Activated naive CD4-positive, alpha-beta T cell treated with anti-CD3 and anti-CD28 coated beads, Interleukin-2, amount 50 U/mL, for 16 hours (primary cell): ENCODE measurements at regions not wholly inside any gene's neighbourhood (a gene's known extent, or its start where the extent isn't known, plus 50 kb on each side); places are given as distances from the start of the nearest gene placed in this dataset.
"Not testable (repeated sequence)": the region's sequence is repeated elsewhere in the genome, so short reads cannot be mapped to it uniquely, and the experiment has no call there.

ENCODE experiments used
- DNase-seq: peaks from one replicate; pipeline ENCODE4 v3.0.0-alpha.2; 2020

DNA sequence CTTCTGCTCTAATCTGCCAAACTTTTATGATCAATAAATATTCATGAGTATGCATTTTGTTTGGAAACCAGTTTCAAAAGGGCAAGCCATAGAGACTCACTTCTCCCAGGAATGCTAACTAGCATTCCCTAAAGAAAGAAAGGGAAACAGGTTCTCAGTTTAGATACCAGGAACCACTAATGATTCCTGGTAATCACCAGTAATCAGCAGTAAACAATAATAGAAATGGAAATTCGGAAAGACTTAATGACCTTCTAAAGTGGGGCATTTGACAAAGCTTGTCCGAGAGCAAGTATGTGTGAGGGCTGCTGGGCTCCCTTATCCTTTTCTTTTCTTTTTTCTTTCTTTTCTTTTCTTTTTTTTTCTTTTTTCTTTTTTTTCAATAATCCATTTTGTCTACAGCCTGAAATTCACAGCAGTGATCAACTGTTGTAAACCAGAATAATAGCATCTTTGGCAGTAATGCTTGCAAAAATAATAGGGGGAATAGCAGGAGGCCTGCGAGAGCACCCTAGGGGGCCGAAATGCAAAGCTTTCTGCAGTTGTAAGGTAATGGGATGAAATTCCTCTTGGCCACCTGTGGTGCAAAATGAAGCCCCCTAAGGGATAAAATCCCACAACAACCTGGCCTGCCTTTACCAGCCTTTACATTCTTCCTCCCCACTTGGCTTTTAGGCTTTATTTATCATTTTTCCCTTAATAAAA, 253.2 kb downstream of the ZPLD1 start:
- no peak for DNase-seq

- no peak for DNase-seq
Observed at GRCh38 chr3:102688556-102688930, 253.7 kb downstream of the ZPLD1 start.

GRCh38 chr3:102691507-102691906, 256.7 kb downstream of the ZPLD1 start:
- DNase-seq = no peak

GRCh38 chr3:102699104-102699818, 264.4 kb downstream of the ZPLD1 start:
- DNase-seq = no peak

DNA sequence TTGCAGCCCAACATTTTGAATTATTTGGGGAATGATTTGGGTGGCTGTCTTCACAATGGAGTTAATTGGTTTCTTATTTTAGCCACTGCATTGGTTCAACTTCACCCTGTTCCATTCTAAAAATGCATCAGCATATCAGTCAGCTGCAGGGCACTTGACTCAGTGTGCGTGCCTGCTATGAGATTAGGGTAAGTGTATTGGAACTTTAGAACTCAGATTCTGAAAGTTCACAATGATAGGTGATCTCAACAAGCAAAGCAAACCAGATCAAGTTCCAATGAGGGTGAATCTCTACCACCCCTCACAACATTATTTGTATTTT, 265.0 kb downstream of the ZPLD1 start:
- DNase-seq = no peak

GRCh38 chr3:102712896-102713295, 278.1 kb downstream of the ZPLD1 start:
- DNase-seq = no peak

GRCh38 chr3:102714567-102714966, 279.8 kb downstream of the ZPLD1 start:
- no peak for DNase-seq

GRCh38 chr3:102715030-102715697, 280.3 kb downstream of the ZPLD1 start:
- no peak for DNase-seq

DNA sequence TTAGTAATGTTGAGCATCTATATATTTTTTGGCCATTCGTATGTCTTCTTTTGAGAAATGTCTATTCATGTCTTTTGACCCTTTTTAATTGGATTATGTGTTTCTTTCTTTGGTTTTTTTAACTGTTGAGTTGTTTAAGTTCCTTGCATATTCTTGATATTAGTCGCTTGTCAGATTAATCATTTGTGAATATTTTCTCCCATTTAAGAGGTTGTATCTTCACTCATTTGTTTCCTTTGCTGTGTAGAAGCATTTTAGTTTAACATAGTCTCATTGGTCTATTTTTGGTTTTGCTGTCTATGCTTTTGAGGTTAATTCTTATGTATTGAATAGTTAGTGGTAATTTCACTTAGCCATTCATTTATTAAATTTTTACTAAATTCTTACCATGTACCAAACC, 283.8 kb downstream of the ZPLD1 start:
- DNase-seq = no peak

GRCh38 chr3:102722317-102722716, 287.5 kb downstream of the ZPLD1 start:
- no peak for DNase-seq

DNA sequence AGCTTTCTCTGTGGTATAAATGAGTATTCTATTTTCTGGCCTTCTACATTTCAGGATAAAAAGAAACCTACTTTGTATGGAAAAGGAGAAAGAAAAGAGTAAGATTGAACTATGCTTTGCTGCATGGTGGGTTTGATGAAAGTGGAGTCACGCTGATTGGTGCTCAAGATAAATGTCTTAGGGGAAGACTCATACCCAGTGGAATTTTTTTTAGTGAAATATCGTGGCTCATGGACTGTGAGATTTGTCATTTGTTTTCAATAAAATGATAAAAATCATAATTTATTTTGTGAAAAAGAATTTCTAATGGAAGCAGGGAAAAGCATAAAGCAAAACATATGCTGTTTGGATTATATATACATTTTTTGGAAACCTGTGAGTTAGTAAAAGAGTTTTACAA, 292.5 kb downstream of the ZPLD1 start:
- DNase-seq = no peak

DNA sequence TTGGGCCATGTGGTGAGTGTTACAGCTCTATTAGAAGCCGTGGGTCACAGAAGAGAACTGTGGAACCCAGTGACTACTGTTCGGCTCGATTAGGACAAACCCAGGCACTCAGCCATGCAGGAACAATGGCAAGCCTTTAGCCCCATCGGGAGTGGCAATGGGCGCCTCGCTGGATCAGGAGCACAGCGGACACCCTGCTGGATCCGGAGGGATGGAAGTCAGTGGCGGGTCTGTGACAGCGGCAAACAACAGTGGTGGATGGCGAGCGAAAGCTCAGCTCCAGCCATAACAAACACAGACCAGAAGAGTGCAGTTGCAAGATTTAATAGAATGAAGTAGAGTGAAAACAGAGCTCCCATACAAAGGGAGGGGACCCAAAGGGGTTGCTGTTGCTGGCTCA, 297.8 kb downstream of the ZPLD1 start:
- DNase-seq = not testable (repeated sequence)

DNA sequence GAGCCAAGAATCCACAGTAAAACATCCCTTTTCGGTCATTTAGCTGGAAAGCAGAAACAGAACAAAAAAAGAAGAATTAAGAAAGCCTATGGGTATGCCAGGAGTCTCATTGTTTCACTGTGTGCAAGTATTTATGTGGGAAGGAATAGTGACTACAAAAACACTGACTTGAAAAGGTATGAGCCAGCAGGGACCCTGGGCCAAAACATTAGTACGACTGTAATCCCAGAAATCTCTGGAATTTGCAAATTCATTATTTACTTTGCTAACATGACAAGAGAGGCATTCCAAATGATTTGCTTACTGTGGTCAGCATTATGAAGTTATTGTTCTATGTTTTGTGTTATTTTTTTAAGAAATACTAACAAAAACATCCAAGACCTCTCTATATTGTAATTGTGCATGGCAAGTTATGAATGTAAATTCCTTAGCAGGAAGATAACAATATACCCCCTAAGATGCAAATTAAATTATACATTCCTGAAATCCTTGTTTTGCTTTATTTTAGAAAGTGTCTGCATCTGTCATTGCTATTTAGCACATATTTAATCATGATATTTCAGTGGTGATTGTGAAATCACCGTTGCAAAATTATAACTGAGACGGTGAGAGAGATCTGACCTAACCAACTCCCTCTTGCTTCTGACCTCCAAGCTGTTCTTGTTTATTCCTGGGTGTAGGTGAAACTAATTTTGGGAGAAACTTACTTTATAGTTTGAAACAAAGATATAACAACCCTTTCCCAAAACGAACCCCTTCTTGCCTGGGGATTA, 299.2 kb downstream of the ZPLD1 start:
- no peak for DNase-seq

DNA sequence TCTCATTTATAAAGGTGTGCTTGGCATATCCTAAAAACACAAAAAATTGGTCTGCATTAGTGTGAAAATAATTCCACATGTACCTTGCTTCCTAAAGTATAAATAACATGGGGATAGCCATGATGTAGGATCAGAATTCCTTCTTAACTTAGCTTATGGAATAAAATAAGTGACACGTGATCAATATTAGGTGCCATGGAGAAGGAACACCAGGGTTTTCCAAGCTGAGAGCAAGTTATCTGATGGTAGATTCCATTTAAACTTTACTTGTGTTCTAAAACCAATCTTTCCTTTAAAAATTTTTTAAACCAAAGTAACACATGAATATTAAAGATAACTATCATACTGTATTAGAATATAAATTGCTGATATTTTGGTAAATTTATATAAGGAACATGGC, 300.5 kb downstream of the ZPLD1 start:
- DNase-seq = no peak

DNA sequence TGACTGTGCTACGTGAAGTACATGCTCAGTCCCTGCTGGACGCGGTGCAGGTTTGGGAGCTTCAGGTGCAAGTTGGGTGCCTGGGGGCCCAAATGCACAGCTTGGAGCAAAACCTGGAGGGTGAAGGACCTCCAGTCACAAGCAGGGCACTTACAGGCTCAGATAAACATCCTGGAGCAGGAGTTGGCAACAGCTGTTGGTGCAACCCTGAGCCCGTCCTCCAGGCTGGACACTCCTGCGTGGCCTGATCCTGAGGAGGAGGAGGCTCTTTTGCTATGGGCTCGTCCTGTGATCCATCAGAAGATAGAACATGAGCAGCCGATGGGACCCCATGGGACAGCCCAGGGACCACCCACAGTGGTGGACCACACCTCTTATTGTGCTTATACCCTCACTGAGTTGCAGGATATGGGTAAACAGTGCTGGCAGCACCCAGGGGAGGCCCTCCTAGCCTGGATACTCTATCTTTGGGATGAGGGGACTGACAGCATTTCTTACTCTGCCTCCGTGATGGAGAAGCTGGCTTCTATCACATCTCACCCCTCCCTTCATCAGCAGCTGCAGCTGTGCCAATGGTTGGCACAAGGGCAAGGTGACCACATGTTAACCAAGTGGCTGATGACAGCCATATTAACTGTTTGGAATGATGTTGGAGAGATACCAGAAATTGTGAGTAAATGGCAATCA, 301.6 kb downstream of the ZPLD1 start:
- DNase-seq = no peak

- no peak for DNase-seq
Observed at GRCh38 chr3:102736975-102737304, 302.1 kb downstream of the ZPLD1 start.

DNA sequence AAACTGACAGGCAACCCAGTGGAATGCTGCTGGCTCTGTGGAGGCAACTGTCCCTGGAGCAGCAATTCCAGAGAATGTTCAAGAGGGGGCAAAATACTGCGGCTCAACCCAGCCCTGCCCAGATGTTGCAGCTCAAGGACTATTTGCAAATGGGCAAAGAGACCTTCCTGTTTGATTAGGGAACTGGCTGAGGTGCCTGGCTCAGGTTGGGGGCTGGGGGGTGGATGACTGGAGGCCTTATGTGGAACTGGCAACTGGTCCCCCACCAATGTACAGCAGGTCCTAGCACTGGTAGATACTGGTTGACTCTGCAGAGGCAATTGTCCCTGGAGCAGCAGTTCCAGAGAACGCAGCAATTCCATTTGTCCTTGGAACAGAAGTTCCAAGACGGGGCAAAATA, 302.5 kb downstream of the ZPLD1 start:
- no peak for DNase-seq

DNA sequence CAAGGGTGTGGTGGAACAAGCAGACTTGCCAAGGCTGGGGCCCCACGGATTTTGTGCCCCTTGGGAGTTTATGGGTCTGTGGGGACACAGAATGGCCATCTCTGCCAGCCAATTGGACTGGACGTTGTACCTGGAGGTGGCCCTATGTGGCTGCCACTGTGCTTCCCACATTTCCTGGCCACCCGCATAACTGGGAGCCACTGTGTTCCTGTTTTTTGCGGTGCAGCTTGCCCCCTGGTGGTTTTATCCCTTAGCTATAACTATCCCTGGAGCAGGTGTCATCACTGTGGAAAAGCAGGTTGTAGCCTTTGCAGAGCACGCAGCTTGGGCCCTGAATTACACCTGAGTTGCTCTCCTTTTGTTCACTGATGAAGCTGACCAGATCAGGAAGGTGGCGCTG, 306.3 kb downstream of the ZPLD1 start:
- no peak for DNase-seq

DNA sequence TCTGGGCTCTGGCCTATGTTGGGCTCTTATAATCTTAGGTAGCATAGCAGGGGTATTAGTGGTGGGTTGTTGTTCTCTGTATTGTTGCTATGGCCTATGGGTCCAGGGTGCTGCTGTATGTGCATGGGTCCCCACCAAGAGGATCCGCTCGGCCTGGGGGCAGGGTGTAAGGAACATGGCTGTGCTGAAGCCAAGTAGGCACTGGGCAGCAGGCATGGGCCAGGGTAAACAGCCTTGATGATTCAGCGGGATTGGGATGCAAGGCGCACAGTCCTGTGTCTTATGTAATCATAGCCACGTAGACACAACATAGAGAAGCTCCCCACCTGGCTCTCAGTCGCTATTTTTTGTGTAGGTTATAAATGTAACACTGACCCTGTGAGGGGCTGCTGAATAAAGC, 306.9 kb downstream of the ZPLD1 start:
- no peak for DNase-seq

DNA sequence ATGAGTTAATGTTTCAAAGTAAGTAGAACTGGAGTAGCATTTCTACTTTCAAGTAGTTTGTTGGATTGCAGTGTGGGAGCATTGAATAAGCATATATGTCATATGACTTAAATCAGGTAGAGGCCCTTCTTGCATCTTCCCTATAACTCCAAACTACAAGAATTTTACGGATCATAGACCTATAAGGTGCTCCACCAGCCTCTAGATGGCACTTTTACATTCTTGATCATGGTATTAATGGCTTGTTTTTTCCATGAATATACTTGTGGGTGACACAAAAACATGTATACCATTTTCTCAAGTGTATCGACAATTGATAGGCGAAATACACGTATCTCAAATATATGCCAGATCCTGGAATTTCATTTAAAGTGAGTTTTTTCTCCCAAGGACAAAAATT, 311.1 kb downstream of the ZPLD1 start:
- DNase-seq = no peak

GRCh38 chr3:102747611-102748010, 312.8 kb downstream of the ZPLD1 start:
- no peak for DNase-seq

DNA sequence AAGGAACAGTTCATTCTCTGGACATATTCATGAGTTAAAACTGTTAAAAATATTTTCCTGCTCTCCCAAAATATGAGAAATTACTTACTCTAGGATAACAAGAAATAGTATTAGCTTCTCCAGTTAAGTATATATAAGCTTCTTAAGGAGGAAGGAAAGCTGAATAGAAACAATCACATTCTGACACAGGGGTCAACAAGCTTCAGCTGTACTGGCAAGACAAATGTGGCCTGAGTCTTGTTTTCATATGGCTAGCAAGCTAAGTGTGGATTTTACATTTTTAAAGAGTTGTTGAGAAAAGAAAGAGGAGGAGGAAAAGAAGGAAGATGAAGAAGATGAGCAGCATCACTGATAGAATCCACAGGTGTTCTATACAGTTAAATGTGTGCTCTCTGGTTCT, 313.8 kb downstream of the ZPLD1 start:
- DNase-seq = no peak

- DNase-seq = no peak
Observed at GRCh38 chr3:102750322-102750721, 315.5 kb downstream of the ZPLD1 start.
